HG03066 (cell line): ENCODE measurements at regions not wholly inside any gene's neighbourhood (a gene's known extent, or its start where the extent isn't known, plus 50 kb on each side); places are given as distances from the start of the nearest gene placed in this dataset.
"Not testable (repeated sequence)": the region's sequence is repeated elsewhere in the genome, so short reads cannot be mapped to it uniquely, and the experiment has no call there.

Experiments used
- ATAC-seq: cut with Tn5 transposase; IDR thresholded peaks from one replicate; pipeline ENCODE4 v1.9.1; 2021; ENCODE audit warnings: low read depth; ENCODE audit not compliant: unreplicated experiment

DNA sequence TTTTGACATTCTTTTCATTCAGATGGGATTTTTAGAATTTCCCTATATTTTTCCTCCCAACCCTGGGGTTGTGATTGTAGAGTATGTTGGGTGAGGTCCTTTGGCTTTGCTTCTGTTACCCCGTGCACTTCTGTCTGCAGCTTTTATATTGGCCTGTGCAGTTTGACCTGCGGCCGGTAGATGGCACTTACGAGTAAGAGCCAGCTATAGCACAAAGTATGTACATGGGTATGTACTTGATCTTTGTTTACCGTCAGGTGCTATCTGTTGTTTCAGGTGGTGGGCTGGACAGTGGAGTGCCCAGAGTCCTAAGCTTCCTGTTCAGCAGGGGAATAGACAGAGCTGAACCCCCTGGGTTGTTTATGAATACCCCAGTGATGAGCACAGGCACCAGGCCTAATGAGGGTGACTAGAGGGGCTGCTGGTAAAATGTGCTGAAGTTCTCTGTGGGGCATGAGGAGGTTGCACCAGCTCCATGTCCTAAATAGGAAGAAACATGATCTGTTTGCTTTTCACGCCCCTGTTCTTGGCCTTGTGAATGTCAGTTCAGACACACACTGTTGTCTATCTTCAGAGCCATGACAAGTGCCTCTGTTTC, 58.9 kb upstream of the THUMPD2 start:
- peak; percentile 87 for ATAC-seq

DNA sequence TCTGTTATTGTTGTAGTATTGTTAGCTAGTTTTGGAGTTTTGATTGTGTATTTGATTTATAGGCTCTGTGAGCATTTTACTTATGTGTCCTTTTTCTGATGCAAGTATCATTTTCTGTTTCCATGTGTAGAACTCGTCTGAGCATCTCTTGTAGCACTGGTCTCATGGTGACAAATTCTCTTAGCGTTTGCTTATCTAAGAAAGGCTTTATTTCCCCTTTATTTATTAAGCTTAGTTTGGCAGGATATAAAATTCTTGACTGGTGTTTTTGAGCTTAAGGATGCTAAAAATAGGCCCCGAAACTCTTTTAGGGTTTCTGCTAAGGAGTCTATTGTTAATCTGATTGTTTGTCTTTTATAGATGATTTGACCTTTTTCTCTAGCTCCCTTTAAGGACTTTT, 57.6 kb upstream of the THUMPD2 start:
- no peak for ATAC-seq

DNA sequence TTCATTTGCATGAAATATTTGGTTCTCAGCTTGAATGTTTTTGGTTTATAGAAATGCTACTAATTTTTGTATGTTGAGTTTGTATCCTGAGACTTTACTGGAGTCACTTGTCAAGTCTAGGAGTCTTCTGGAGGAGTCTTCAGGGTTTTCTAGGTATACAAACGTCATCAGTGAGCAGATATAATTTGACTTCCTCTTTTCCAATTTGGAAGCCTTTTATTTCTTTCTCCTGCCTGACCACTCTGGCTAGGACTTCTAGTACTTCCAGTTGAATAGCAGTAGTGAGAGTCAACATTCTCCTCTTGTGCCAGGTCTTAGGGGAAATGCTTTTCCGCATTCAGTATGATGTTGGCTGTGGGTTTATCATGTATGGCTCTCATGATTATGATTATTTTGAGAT, 55.4 kb upstream of the THUMPD2 start:
- no peak for ATAC-seq

DNA sequence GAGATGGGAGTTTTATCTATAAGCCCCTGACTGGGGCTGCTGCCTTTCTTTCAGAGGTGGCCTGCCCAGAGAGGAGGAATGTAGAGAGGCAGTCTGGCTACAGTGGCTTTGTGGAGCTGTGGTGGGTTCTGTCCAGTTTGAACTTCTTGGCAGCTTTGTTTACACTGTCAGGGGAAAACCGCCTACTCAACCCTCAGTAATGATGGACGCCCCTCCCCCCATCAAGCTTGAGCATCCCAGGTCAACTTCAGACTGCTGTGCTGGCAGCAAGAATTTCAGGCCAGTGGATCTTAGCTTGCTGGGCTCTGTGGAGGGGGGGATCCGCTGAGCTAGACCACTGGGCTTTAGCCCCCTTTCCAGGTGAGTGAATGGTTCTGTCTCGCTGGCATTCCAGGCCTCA, 51.6 kb upstream of the THUMPD2 start:
- ATAC-seq = not testable (repeated sequence)
